ENCODE measurements at regions not wholly inside any gene's neighbourhood (a gene's known extent, or its start where the extent isn't known, plus 50 kb on each side); places are given as distances from the start of the nearest gene placed in this dataset.
A peak's percentile ranks its signal among the peaks of the same experiment; 100 is the strongest.

- H3K4me2 ChIP-seq, result no peak overlapping the region
- no peaks in the 10 kb centered on the region; a peak in 1 of 22 replicates for H4K20me1 ChIP-seq
- H3K9ac ChIP-seq, result no peak overlapping the region
- H3K4me3 ChIP-seq, result no peak overlapping the region
- TF ChIP-seq Cebpa-rat (IDR thresholded peaks at IDR 0.05), result no peak
- peaks cover 12 to 28% (median 20%) of the 10 kb centered on the region in 11 experiments for H3K9me3 ChIP-seq (replicated peaks in 1 of 11)
- no peaks in the 10 kb centered on the region for H3K4me1 ChIP-seq
- H3K27me3 ChIP-seq, result peaks cover 77 to 99% (median 93%) of the 10 kb centered on the region in 11 experiments
- no peak overlapping the region for H3K27ac ChIP-seq
- no peaks in the 10 kb centered on the region; a peak in 1 of 22 replicates for H3K36me3 ChIP-seq
Measured at GRCh38 chrX:55142206-55142918, 53.5 kb downstream of the PAGE2 start.

DNA sequence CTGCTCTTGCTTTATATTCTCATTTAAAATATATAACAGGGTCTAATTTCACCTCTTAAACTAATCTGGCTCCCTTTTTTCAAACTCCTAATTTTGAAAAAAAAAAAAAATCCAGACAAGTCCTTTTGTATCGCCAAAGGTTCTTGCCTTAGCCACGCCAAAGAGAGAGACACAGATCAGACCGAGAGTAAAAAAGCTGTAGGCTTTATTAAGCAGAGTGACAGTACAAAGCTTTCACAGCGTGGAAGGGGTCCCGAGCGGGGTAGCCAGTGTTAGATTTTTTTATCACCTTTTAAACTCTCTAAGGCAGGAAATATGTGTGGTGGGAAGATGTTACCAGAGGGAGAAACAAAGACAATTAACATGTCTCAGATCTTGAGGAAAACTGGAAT is 54.1 kb downstream of the PAGE2 start:
- Histone ChIP-seq H3K4me2 (no peak overlapping the region), H3K36me3 (no peaks in the 10 kb centered on the region; a peak in 1 of 22 replicates), H3K4me3 (no peak overlapping the region), H3K9me3 (replicated peaks in 1 of 11) (peaks cover 12 to 28% (median 20%) of the 10 kb centered on the region in 11 experiments), H3K4me1 (no peaks in the 10 kb centered on the region), H3K27me3 (peaks cover 73 to 97% (median 92%) of the 10 kb centered on the region in 11 experiments), H4K20me1 (no peaks in the 10 kb centered on the region; a peak in 1 of 22 replicates), H3K27ac (no peak overlapping the region), H3K9ac (no peak overlapping the region)
- no peak for TF ChIP-seq Cebpa-rat (IDR thresholded peaks at IDR 0.05)

DNA sequence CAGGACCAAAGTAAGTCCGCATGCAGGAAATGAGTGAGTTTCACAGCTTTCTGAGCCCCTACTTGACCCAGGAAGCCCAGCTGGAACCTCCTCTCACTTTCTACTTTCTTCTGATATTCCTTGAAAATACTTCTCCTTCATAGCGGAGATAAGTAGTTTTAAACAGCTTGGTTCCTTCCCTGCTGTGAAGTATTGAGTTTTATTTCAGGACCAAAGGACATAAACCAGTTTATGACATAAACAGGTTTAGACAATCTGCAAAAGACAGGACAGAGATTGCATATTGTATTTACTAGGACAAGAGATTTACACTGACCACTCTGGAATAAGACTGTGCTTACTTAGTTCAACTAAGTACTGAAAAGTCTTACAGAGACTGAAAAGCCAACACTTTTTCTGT is 54.8 kb downstream of the PAGE2 start:
- Histone ChIP-seq H3K4me3 (no peak overlapping the region), H4K20me1 (no peaks in the 10 kb centered on the region; a peak in 1 of 22 replicates), H3K9ac (no peak overlapping the region), H3K36me3 (no peaks in the 10 kb centered on the region; a peak in 1 of 22 replicates), H3K4me2 (no peak overlapping the region), H3K27me3 (peaks cover 71 to 92% (median 86%) of the 10 kb centered on the region in 11 experiments), H3K27ac (no peak overlapping the region), H3K4me1 (no peaks in the 10 kb centered on the region), H3K9me3 (replicated peaks in 1 of 11) (peaks cover 12 to 22% (median 18%) of the 10 kb centered on the region in 11 experiments)
- no peak for TF ChIP-seq Cebpa-rat (IDR thresholded peaks at IDR 0.05)

DNA sequence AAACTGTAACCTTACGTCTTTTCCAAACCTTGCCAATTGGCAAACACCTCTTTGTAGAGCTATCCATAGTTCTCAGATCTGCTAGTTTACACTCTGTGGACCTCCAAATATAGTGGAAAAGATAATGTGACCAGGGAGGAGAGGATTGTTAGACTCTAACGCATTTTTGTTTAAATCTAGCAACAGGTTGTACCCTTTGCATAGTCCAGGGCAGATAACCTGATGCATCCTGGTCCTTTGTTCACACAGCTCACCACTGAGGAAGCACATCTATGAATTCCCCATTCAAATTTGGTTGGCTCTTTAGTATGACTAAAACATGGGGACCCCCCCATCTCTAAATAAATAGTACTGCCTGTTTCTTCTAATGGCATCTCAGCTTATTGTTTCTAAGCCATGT is 55.9 kb downstream of the PAGE2 start:
- Histone ChIP-seq H3K4me1 (no peaks in the 10 kb centered on the region), H3K27ac (no peak overlapping the region), H3K9me3 (replicated peaks in 1 of 11) (peaks cover 4 to 12% (median 8%) of the 10 kb centered on the region in 11 experiments), H3K36me3 (no peaks in the 10 kb centered on the region; a peak in 1 of 22 replicates), H3K4me2 (no peak overlapping the region), H3K9ac (no peak overlapping the region), H4K20me1 (no peaks in the 10 kb centered on the region; a peak in 1 of 22 replicates), H3K4me3 (no peak overlapping the region), H3K27me3 (peaks cover 74 to 92% (median 87%) of the 10 kb centered on the region in 11 experiments)
- no peak for TF ChIP-seq Cebpa-rat (IDR thresholded peaks at IDR 0.05)

GRCh38 chrX:55149242-55149641 is 60.4 kb downstream of the PAGE2 start:
- H4K20me1 ChIP-seq, result no peaks in the 10 kb centered on the region; a peak in 1 of 22 replicates
- H3K4me2 ChIP-seq, result no peak overlapping the region
- TF ChIP-seq Cebpa-rat (IDR thresholded peaks at IDR 0.05), result no peak
- no peaks in the 10 kb centered on the region for H3K4me1 ChIP-seq
- H3K9ac ChIP-seq, result no peak overlapping the region
- H3K36me3 ChIP-seq, result no peaks in the 10 kb centered on the region; a peak in 1 of 22 replicates
- no peaks in the 10 kb centered on the region for H3K9me3 ChIP-seq (replicated peaks in 1 of 11)
- no peak overlapping the region for H3K27ac ChIP-seq
- peaks cover 65 to 91% (median 85%) of the 10 kb centered on the region in 11 experiments for H3K27me3 ChIP-seq
- H3K4me3 ChIP-seq, result no peak overlapping the region

DNA sequence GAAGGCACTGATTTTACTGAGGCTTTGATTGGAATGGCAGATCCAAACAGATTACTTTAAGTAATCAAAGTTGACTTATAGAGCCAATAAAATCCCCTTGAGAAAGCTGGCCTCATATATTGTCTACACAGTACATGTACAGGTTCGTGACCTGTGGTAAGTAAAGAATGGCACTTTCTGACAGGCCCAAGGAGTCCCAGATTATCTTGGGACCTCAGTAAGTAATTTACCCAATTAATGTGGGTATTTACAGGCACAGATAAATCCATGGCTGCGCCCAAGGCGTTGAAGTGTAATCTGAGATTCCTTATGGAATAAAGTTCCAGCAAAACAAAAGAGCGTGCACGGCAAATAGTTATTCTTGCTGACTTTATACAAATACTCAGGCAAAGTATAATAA is 62.4 kb downstream of the PAGE2 start:
- no peak overlapping the region for H3K4me2 ChIP-seq
- H3K4me3 ChIP-seq, result no peak overlapping the region
- TF ChIP-seq Cebpa-rat (IDR thresholded peaks at IDR 0.05), result no peak
- H3K9ac ChIP-seq, result no peak overlapping the region
- H3K27me3 ChIP-seq, result peaks cover 60 to 91% (median 85%) of the 10 kb centered on the region in 11 experiments
- H4K20me1 ChIP-seq, result no peaks in the 10 kb centered on the region; a peak in 2 of 22 replicates
- H3K4me1 ChIP-seq, result no peaks in the 10 kb centered on the region
- H3K9me3 ChIP-seq (replicated peaks in 1 of 11), result no peaks in the 10 kb centered on the region
- H3K27ac ChIP-seq, result no peak overlapping the region
- no peaks in the 10 kb centered on the region for H3K36me3 ChIP-seq

GRCh38 chrX:55159551-55159950 is 60.6 kb upstream of the PAGE5 start:
- Histone ChIP-seq H3K4me2 (peak overlapping the region in 10 of 11 experiments; percentile 35 to 77 (median 58); a peak in 14 of 22 replicates), H3K27ac (peak overlapping the region in 1 of 11 experiments; percentile 76; a peak in 1 of 22 replicates), H3K9ac (peak overlapping the region in 5 of 11 experiments; percentile 70 to 81 (median 78); a peak in 5 of 22 replicates), H4K20me1 (no peaks in the 10 kb centered on the region; a peak in 1 of 22 replicates), H3K4me3 (peak overlapping the region in 1 of 10 experiments; percentile 63; a peak in 2 of 20 replicates), H3K4me1 (peaks cover 0 to 14% (median 4%) of the 10 kb centered on the region in 10 experiments; a peak in 7 of 20 replicates), H3K9me3 (replicated peaks in 1 of 11) (peaks cover 0 to 8% (median 0%) of the 10 kb centered on the region in 11 experiments; a peak in 1 of 22 replicates), H3K27me3 (peaks cover 62 to 100% (median 99%) of the 10 kb centered on the region in 11 experiments), H3K36me3 (no peaks in the 10 kb centered on the region)
- no peak for TF ChIP-seq Cebpa-rat (IDR thresholded peaks at IDR 0.05)

DNA sequence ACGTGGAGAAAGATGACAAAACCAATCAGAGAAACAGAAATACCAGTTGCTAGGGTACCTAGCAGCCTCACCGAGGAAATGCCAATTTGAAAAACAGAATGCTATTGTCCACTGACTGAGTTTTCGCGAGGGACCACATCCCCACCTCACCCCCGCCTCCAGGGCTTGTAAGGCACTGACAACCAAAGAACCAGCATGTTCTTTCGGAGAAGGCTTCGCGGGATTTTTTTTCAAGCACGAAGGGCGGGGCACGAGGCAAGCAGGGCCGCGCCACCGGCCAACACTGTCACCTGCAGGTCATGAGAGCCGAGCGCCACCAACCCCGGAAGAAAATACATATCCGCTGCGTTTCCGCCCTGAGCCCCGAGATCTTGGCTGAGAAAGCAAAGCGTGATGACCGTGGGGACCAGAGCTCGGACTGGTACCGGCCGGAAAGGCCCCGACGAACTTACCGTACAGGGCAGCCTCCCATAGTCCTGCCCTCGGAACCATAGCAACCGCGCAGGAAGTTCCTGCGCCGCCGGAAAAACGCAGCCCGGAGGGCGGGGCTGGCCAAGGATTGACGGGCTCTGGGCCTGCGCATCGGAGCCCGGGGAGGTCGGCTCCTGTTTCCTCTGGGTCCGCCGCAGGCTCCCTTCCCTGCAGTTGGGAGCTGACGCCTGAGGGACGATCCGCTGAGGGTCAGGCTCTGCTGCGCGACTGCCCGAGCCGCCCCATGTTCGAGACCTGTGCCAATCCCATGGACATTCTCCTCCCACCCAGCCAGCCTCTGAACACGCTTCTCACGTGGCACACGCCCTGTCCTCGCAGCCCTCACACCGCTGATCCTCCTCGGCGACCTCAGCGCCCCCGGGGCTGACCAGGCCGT is 59.2 kb upstream of the PAGE5 start:
- H3K4me1 ChIP-seq, result peaks cover 0 to 14% (median 4%) of the 10 kb centered on the region in 10 experiments; a peak in 7 of 20 replicates
- no peak for TF ChIP-seq Cebpa-rat (IDR thresholded peaks at IDR 0.05)
- no peaks in the 10 kb centered on the region for H4K20me1 ChIP-seq
- H3K36me3 ChIP-seq, result no peaks in the 10 kb centered on the region
- peak overlapping the region; percentile 69 to 83 (median 78) for H3K9ac ChIP-seq
- peak overlapping the region; percentile 74 to 83 (median 80) for H3K27ac ChIP-seq
- H3K4me3 ChIP-seq, result peak overlapping the region; percentile 53 to 71 (median 62)
- peaks cover 0 to 14% (median 5%) of the 10 kb centered on the region in 11 experiments; a peak in 5 of 22 replicates for H3K9me3 ChIP-seq (replicated peaks in 1 of 11)
- peaks cover 62 to 99% (median 97%) of the 10 kb centered on the region in 11 experiments for H3K27me3 ChIP-seq
- H3K4me2 ChIP-seq, result peak overlapping the region; percentile 65 to 78 (median 75)
